ENCODE measurements at regions not wholly inside any gene's neighbourhood (a gene's known extent, or its start where the extent isn't known, plus 50 kb on each side); places are given as distances from the start of the nearest gene placed in this dataset.

DNA sequence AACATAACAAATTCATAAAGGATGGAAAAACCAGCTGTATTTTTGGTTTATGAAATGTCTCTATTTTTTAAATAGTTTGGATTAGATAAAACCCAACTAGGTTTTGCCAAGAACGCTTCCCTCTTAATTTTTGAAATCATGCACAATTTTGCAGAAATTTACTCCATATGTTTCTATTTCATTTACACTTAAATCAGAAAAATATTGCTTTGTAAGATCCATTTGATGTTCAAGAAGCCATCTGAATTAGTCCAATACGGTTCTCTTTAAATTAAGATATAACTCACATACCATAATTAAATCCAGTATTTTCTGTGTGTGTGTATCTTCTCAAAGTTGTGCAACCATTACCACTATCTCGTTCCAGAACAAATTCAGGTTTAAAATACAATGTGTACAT is 78.6 kb upstream of the FBXL7 start:
- TF ChIP-seq, protein P1, sequence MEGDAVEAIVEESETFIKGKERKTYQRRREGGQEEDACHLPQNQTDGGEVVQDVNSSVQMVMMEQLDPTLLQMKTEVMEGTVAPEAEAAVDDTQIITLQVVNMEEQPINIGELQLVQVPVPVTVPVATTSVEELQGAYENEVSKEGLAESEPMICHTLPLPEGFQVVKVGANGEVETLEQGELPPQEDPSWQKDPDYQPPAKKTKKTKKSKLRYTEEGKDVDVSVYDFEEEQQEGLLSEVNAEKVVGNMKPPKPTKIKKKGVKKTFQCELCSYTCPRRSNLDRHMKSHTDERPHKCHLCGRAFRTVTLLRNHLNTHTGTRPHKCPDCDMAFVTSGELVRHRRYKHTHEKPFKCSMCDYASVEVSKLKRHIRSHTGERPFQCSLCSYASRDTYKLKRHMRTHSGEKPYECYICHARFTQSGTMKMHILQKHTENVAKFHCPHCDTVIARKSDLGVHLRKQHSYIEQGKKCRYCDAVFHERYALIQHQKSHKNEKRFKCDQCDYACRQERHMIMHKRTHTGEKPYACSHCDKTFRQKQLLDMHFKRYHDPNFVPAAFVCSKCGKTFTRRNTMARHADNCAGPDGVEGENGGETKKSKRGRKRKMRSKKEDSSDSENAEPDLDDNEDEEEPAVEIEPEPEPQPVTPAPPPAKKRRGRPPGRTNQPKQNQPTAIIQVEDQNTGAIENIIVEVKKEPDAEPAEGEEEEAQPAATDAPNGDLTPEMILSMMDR (IDR thresholded peaks at IDR 0.05) = no peak
- TF ChIP-seq POLR2A (IDR thresholded peaks at IDR 0.05) = no peak

Data from uterus (tissue), 2 donors.